Ramos (cell line): ENCODE measurements at regions not wholly inside any gene's neighbourhood (a gene's known extent, or its start where the extent isn't known, plus 50 kb on each side); places are given as distances from the start of the nearest gene placed in this dataset.
"Not testable (repeated sequence)": the region's sequence is repeated elsewhere in the genome, so short reads cannot be mapped to it uniquely, and the experiment has no call there.

Experiments used
- in situ Hi-C: fragments of 300-500 bp; cut with MboI; formaldehyde crosslinking; loops from one replicate; pipeline ENCODE4 v1.14.3; 2022; ENCODE audit warnings: low sequenced_read_pairs; ENCODE audit not compliant: unreplicated experiment

GRCh38 chr1:60952612-60953111 is 129.7 kb upstream of the NFIA start:
- in situ Hi-C loops, result no loop called here

GRCh38 chr1:60950224-60951063 is 131.9 kb upstream of the NFIA start:
- in situ Hi-C loops, result no loop called here

GRCh38 chr1:60949826-60950197 is 132.5 kb upstream of the NFIA start:
- in situ Hi-C loops, result no loop called here

GRCh38 chr1:60949154-60949825 is 133.1 kb upstream of the NFIA start:
- in situ Hi-C loops, result no loop called here

GRCh38 chr1:60948486-60948885 is 133.9 kb upstream of the NFIA start:
- in situ Hi-C loops, result no loop called here

- in situ Hi-C loops, result no loop called here
These were observed 135.0 kb upstream of the NFIA start for GRCh38 chr1:60947367-60947766.

- in situ Hi-C loops, result no loop called here
These were observed 139.3 kb upstream of the NFIA start for GRCh38 chr1:60942896-60943638.

GRCh38 chr1:60942291-60942690 is 140.1 kb upstream of the NFIA start:
- in situ Hi-C loops, result no loop called here

GRCh38 chr1:60940685-60941084 is 141.7 kb upstream of the NFIA start:
- in situ Hi-C loops, result not testable (repeated sequence)

GRCh38 chr1:60937720-60938119 is 144.6 kb upstream of the NFIA start:
- in situ Hi-C loops, result no loop called here

GRCh38 chr1:60936591-60937342 is 145.6 kb upstream of the NFIA start:
- in situ Hi-C loops, result no loop called here

- in situ Hi-C loops, result no loop called here
These were observed 146.2 kb upstream of the NFIA start for GRCh38 chr1:60936163-60936562.

- in situ Hi-C loops, result no loop called here
These were observed 146.7 kb upstream of the NFIA start for GRCh38 chr1:60935599-60936110.

- in situ Hi-C loops, result no loop called here
These were observed 152.2 kb upstream of the NFIA start for GRCh38 chr1:60930130-60930529.

GRCh38 chr1:60924964-60925798 is 157.2 kb upstream of the NFIA start:
- in situ Hi-C loops, result no loop called here

- in situ Hi-C loops, result no loop called here
These were observed 158.2 kb upstream of the NFIA start for GRCh38 chr1:60924165-60924564.

GRCh38 chr1:60923389-60924087 is 158.8 kb upstream of the NFIA start:
- in situ Hi-C loops, result no loop called here

GRCh38 chr1:60922304-60922703 is 160.1 kb upstream of the NFIA start:
- in situ Hi-C loops, result no loop called here

GRCh38 chr1:60921175-60921574 is 161.2 kb upstream of the NFIA start:
- in situ Hi-C loops, result no loop called here
